ENCODE measurements at regions not wholly inside any gene's neighbourhood (a gene's known extent, or its start where the extent isn't known, plus 50 kb on each side); places are given as distances from the start of the nearest gene placed in this dataset.

GRCh38 chr21:16777041-16777720, 735.7 kb upstream of the CXADR start:
- TF ChIP-seq POLR2AphosphoS5 (IDR thresholded peaks at IDR 0.05) (no peak), CTCF (IDR thresholded peaks at IDR 0.05) (no peak), POLR2A (IDR thresholded peaks at IDR 0.05) (no peak)
- intact Hi-C loops (cut with DNase I) = no loop called here
- Histone ChIP-seq H3K27me3 (replicated peaks; ENCODE audit: insufficient read depth) (no peaks in the 10 kb centered on the region), H3K9me3 (no peaks in the 10 kb centered on the region), H3K4me1 (replicated peaks) (peaks cover 4% of the 10 kb centered on the region), H3K4me3 (no peak overlapping the region), H3K27ac (no peak overlapping the region), H3K36me3 (no peaks in the 10 kb centered on the region)
- no peak for DNase-seq (ENCODE audit: low spot score)
- 32% methylated on average over 6 of the region's 6 CpGs for WGBS

- H3K9me3 ChIP-seq = no peaks in the 10 kb centered on the region
- H3K4me1 ChIP-seq (replicated peaks) = no peaks in the 10 kb centered on the region
- intact Hi-C loops (cut with DNase I) = no loop called here
- no peaks in the 10 kb centered on the region for H3K27me3 ChIP-seq (replicated peaks; ENCODE audit: insufficient read depth)
- no peak overlapping the region for H3K27ac ChIP-seq
- H3K4me3 ChIP-seq = no peak overlapping the region
- TF ChIP-seq CTCF (IDR thresholded peaks at IDR 0.05) (no peak), POLR2AphosphoS5 (IDR thresholded peaks at IDR 0.05) (no peak), POLR2A (IDR thresholded peaks at IDR 0.05) (no peak)
- 39% methylated on average over 2 of the region's 2 CpGs for WGBS
- no peaks in the 10 kb centered on the region for H3K36me3 ChIP-seq
- DNase-seq (ENCODE audit: low spot score) = no peak
Observed at GRCh38 chr21:16788584-16788983, 724.3 kb upstream of the CXADR start.

GRCh38 chr21:16789636-16790035, 723.2 kb upstream of the CXADR start:
- DNase-seq (ENCODE audit: low spot score) = no peak
- no peaks in the 10 kb centered on the region for H3K36me3 ChIP-seq
- H3K27ac ChIP-seq = no peak overlapping the region
- H3K9me3 ChIP-seq = no peaks in the 10 kb centered on the region
- 81% methylated on average over 3 of the region's 3 CpGs for WGBS
- intact Hi-C loops (cut with DNase I) = no loop called here
- no peaks in the 10 kb centered on the region for H3K27me3 ChIP-seq (replicated peaks; ENCODE audit: insufficient read depth)
- H3K4me1 ChIP-seq (replicated peaks) = no peaks in the 10 kb centered on the region
- no peak for TF ChIP-seq POLR2A (IDR thresholded peaks at IDR 0.05)
- H3K4me3 ChIP-seq = no peak overlapping the region

GRCh38 chr21:16792101-16792500, 720.7 kb upstream of the CXADR start:
- no peak overlapping the region for H3K27ac ChIP-seq
- intact Hi-C loops (cut with DNase I) = no loop called here
- 78% methylated on average over 5 of the region's 5 CpGs for WGBS
- no peaks in the 10 kb centered on the region for H3K4me1 ChIP-seq (replicated peaks)
- TF ChIP-seq CTCF (IDR thresholded peaks at IDR 0.05) (no peak), POLR2A (IDR thresholded peaks at IDR 0.05) (no peak), POLR2AphosphoS5 (IDR thresholded peaks at IDR 0.05) (no peak)
- H3K36me3 ChIP-seq = no peaks in the 10 kb centered on the region
- DNase-seq (ENCODE audit: low spot score) = no peak
- no peaks in the 10 kb centered on the region for H3K27me3 ChIP-seq (replicated peaks; ENCODE audit: insufficient read depth)
- H3K9me3 ChIP-seq = no peaks in the 10 kb centered on the region
- H3K4me3 ChIP-seq = no peak overlapping the region

GRCh38 chr21:16794950-16795349, 717.9 kb upstream of the CXADR start:
- 75% methylated on average over 3 of the region's 3 CpGs for WGBS
- intact Hi-C loops (cut with DNase I) = no loop called here
- Histone ChIP-seq H3K4me3 (no peak overlapping the region), H3K4me1 (replicated peaks) (no peaks in the 10 kb centered on the region), H3K9me3 (no peaks in the 10 kb centered on the region), H3K36me3 (no peaks in the 10 kb centered on the region), H3K27me3 (replicated peaks; ENCODE audit: insufficient read depth) (no peaks in the 10 kb centered on the region), H3K27ac (no peak overlapping the region)
- DNase-seq (ENCODE audit: low spot score) = no peak
- TF ChIP-seq POLR2AphosphoS5 (IDR thresholded peaks at IDR 0.05) = no peak
- no peak for TF ChIP-seq POLR2A (IDR thresholded peaks at IDR 0.05)
- TF ChIP-seq CTCF (IDR thresholded peaks at IDR 0.05) = no peak

All from prostate gland (tissue), 2 donors.